Esophagus squamous epithelium (tissue), 4 donors: ENCODE measurements at regions not wholly inside any gene's neighbourhood (a gene's known extent, or its start where the extent isn't known, plus 50 kb on each side); places are given as distances from the start of the nearest gene placed in this dataset.

Experiments used
- CTCF ChIP-seq, 6 experiments: fragments of 450-650 bp in 4 of 6; fragments of 200-600 bp in 2 of 6; sonication (generic) in 2 of 6; IDR thresholded peaks; one replicate each; pipeline ENCODE4 v1.5.1; 2016 to 2019; ENCODE audit warnings: antibody characterized with exemption in 6 of 6, mild to moderate bottlenecking in 4 of 6, moderate library complexity in 4 of 6
- POLR2A ChIP-seq, 4 donors: fragments of 450-650 bp; IDR thresholded peaks; one replicate each; pipeline ENCODE4 v1.6.1; 2017; ENCODE audit warnings: antibody characterized with exemption in 4 of 4, mild to moderate bottlenecking in 4 of 4, moderate library complexity in 3 of 4

GRCh38 chr1:212188599-212189351 lies 96.4 kb upstream of the PPP2R5A start:
- TF ChIP-seq POLR2A (IDR thresholded peaks at IDR 0.05): no peak
- no peak for TF ChIP-seq CTCF (IDR thresholded peaks at IDR 0.05)
